Upper lobe of left lung (tissue), 6 donors: ENCODE measurements at regions not wholly inside any gene's neighbourhood (a gene's known extent, or its start where the extent isn't known, plus 50 kb on each side); places are given as distances from the start of the nearest gene placed in this dataset.

Experiments used
- ATAC-seq, 2 donors: fragments of 200-7000 bp; cut with Tn5 transposase; one replicate each; pipeline ENCODE4 v1.9.1; 2022; ENCODE audit warnings: mild to moderate bottlenecking in 2 of 2, moderate library complexity in 2 of 2; ENCODE audit not compliant: low FRiP score in 2 of 2
- DNase-seq, 2 donors: peaks; one replicate each; pipeline ENCODE4 v3.0.0-alpha.2; 2019 to 2020
- H3K27ac ChIP-seq, 4 donors: fragments of 200-600 bp; sonication (generic); one replicate each; pipeline ENCODE4 v1.5.1; 2016 to 2019
- H3K27me3 ChIP-seq, 4 donors: fragments of 200-600 bp; sonication (generic); one replicate each; pipeline ENCODE4 v1.5.1; 2017 to 2019
- H3K36me3 ChIP-seq, 4 donors: fragments of 200-600 bp; sonication (generic); one replicate each; pipeline ENCODE4 v1.5.1; 2016 to 2019
- H3K4me1 ChIP-seq, 4 donors: fragments of 200-600 bp; sonication (generic); one replicate each; pipeline ENCODE4 v1.5.1; 2018 to 2019
- H3K4me3 ChIP-seq, 4 donors: fragments of 200-600 bp; sonication (generic); one replicate each; pipeline ENCODE4 v1.5.1; 2017 to 2019; ENCODE audit warnings: mild to moderate bottlenecking in 2 of 4, moderate library complexity in 1 of 4
- H3K9me3 ChIP-seq, 4 donors: fragments of 200-600 bp; sonication (generic); one replicate each; pipeline ENCODE4 v1.5.1; 2018 to 2019
- CTCF ChIP-seq, 6 experiments: fragments of 450-650 bp in 4 of 6; fragments of 200-600 bp in 2 of 6; sonication (generic) in 2 of 6; IDR thresholded peaks; one replicate each; pipeline ENCODE4 v1.5.1; 2016 to 2019; ENCODE audit warnings: antibody characterized with exemption in 6 of 6
- EP300 ChIP-seq, 4 donors: sonication (generic); formaldehyde crosslinking; IDR thresholded peaks; one replicate each; pipeline ENCODE4 v1.5.1; 2017; ENCODE audit warnings: antibody characterized with exemption in 4 of 4, control low read depth in 2 of 4
- POLR2A ChIP-seq, 4 donors: fragments of 450-650 bp; IDR thresholded peaks; one replicate each; pipeline ENCODE4 v1.5.1; 2016 to 2017; ENCODE audit warnings: antibody characterized with exemption in 4 of 4, mild to moderate bottlenecking in 2 of 4
- POLR2AphosphoS5 ChIP-seq, 2 donors: sonication (generic); formaldehyde crosslinking; IDR thresholded peaks; one replicate each; pipeline ENCODE4 v1.5.1; 2017; ENCODE audit warnings: antibody characterized with exemption in 2 of 2
- WGBS, 2 donors: methylation state at CpG; one replicate each; pipeline ENCODE4 v1.1.5; 2017 to 2018; 5-methylcytosine and 5-hydroxymethylcytosine counted together
- donor health status: DM: no; HTN: no; CAD: no; lungs with moderate emphysema.
- donor health status: DM: no; HTN: yes; CAD: no; lungs with severe emphysema.

- H3K9me3 ChIP-seq = no peaks in the 10 kb centered on the region
- H3K4me1 ChIP-seq = peaks cover 0 to 3% (median 0%) of the 10 kb centered on the region in 4 donors
- 64 to 88% methylated on average over 2 of the region's 2 CpGs for WGBS, 2 donors
- no peaks in the 10 kb centered on the region for H3K27me3 ChIP-seq
- no peaks in the 10 kb centered on the region for H3K36me3 ChIP-seq
- H3K27ac ChIP-seq = no peak overlapping the region
- DNase-seq (no peak), ATAC-seq (peak in 1 of 2 donors; percentile 32)
- H3K4me3 ChIP-seq = no peak overlapping the region
- no peak for TF ChIP-seq CTCF (IDR thresholded peaks at IDR 0.05)
- TF ChIP-seq POLR2AphosphoS5 (IDR thresholded peaks at IDR 0.05) = no peak
- no peak for TF ChIP-seq EP300 (IDR thresholded peaks at IDR 0.05)
- no peak for TF ChIP-seq POLR2A (IDR thresholded peaks at IDR 0.05)
Observed at GRCh38 chr5:74266132-74266531, 374.4 kb downstream of the ENC1 start.

GRCh38 chr5:74262544-74263207 is 377.9 kb downstream of the ENC1 start:
- TF ChIP-seq POLR2AphosphoS5 (IDR thresholded peaks at IDR 0.05) (no peak), POLR2A (IDR thresholded peaks at IDR 0.05) (no peak), EP300 (IDR thresholded peaks at IDR 0.05) (no peak), CTCF (IDR thresholded peaks at IDR 0.05) (no peak)
- DNase-seq = no peak
- ATAC-seq = no peak
- H3K36me3 ChIP-seq = no peaks in the 10 kb centered on the region
- H3K9me3 ChIP-seq = no peaks in the 10 kb centered on the region
- H3K27ac ChIP-seq = no peak overlapping the region
- WGBS, 2 donors = 92 to 94% methylated on average over 1 of the region's 1 CpG
- peaks cover 4 to 12% (median 7%) of the 10 kb centered on the region in 4 donors for H3K4me1 ChIP-seq
- H3K4me3 ChIP-seq = no peak overlapping the region
- H3K27me3 ChIP-seq = no peaks in the 10 kb centered on the region

- no peak overlapping the region for H3K27ac ChIP-seq
- ATAC-seq (no peak), DNase-seq (no peak)
- 66 to 75% methylated on average over 3 of the region's 3 CpGs for WGBS, 2 donors
- no peaks in the 10 kb centered on the region for H3K36me3 ChIP-seq
- no peak overlapping the region for H3K4me3 ChIP-seq
- peaks cover 4 to 20% (median 12%) of the 10 kb centered on the region in 4 donors for H3K4me1 ChIP-seq
- TF ChIP-seq EP300 (IDR thresholded peaks at IDR 0.05) (no peak), CTCF (IDR thresholded peaks at IDR 0.05) (no peak), POLR2AphosphoS5 (IDR thresholded peaks at IDR 0.05) (no peak), POLR2A (IDR thresholded peaks at IDR 0.05) (no peak)
- no peaks in the 10 kb centered on the region for H3K27me3 ChIP-seq
- no peaks in the 10 kb centered on the region for H3K9me3 ChIP-seq
Observed at GRCh38 chr5:74261866-74262265, 378.7 kb downstream of the ENC1 start.

GRCh38 chr5:74261421-74261820 is 379.1 kb downstream of the ENC1 start:
- no peaks in the 10 kb centered on the region for H3K27me3 ChIP-seq
- H3K4me1 ChIP-seq = peaks cover 4 to 23% (median 12%) of the 10 kb centered on the region in 4 donors
- ATAC-seq (no peak), DNase-seq (no peak)
- 62% methylated on average over 3 of the region's 3 CpGs for WGBS, 2 donors
- no peak overlapping the region for H3K27ac ChIP-seq
- H3K36me3 ChIP-seq = no peaks in the 10 kb centered on the region
- TF ChIP-seq CTCF (IDR thresholded peaks at IDR 0.05) (no peak), POLR2AphosphoS5 (IDR thresholded peaks at IDR 0.05) (no peak), POLR2A (IDR thresholded peaks at IDR 0.05) (no peak), EP300 (IDR thresholded peaks at IDR 0.05) (no peak)
- no peak overlapping the region for H3K4me3 ChIP-seq
- no peaks in the 10 kb centered on the region for H3K9me3 ChIP-seq

GRCh38 chr5:74259572-74259971 is 381.0 kb downstream of the ENC1 start:
- H3K36me3 ChIP-seq = no peaks in the 10 kb centered on the region
- H3K4me3 ChIP-seq = no peak overlapping the region
- H3K27ac ChIP-seq = no peak overlapping the region
- TF ChIP-seq CTCF (IDR thresholded peaks at IDR 0.05) (no peak), POLR2A (IDR thresholded peaks at IDR 0.05) (no peak), POLR2AphosphoS5 (IDR thresholded peaks at IDR 0.05) (no peak), EP300 (IDR thresholded peaks at IDR 0.05) (no peak)
- H3K9me3 ChIP-seq = no peaks in the 10 kb centered on the region
- DNase-seq (no peak), ATAC-seq (no peak)
- peaks cover 4 to 23% (median 10%) of the 10 kb centered on the region in 4 donors for H3K4me1 ChIP-seq
- H3K27me3 ChIP-seq = no peaks in the 10 kb centered on the region
- 80 to 90% methylated on average over 7 of the region's 7 CpGs for WGBS, 2 donors
